Endodermal cell (in vitro differentiated cells): ENCODE measurements at regions not wholly inside any gene's neighbourhood (a gene's known extent, or its start where the extent isn't known, plus 50 kb on each side); places are given as distances from the start of the nearest gene placed in this dataset.

Source experiments
- DNase-seq: peaks from one replicate; pipeline ENCODE4 v3.0.0-alpha.2; 2017
- H3K27ac ChIP-seq: 2 replicates; pipeline ENCODE4 v1.5.1; 2013; ENCODE audit warnings: mild to moderate bottlenecking, low read depth, low read length, moderate library complexity
- H3K27me3 ChIP-seq: 2 replicates; pipeline ENCODE4 v1.6.1; 2013; ENCODE audit warnings: mild to moderate bottlenecking, low read length, moderate library complexity; ENCODE audit not compliant: insufficient read depth, control insufficient read depth, poor library complexity, severe bottlenecking
- H3K36me3 ChIP-seq: 2 replicates; pipeline ENCODE4 v1.7.0; 2013; ENCODE audit warnings: mild to moderate bottlenecking, low read length, moderate library complexity; ENCODE audit not compliant: control insufficient read depth, insufficient read depth
- H3K4me1 ChIP-seq: one replicate; pipeline ENCODE4 v1.7.0; 2013; ENCODE audit warnings: low read length; ENCODE audit not compliant: control insufficient read depth, insufficient read depth
- H3K4me3 ChIP-seq: 2 replicates; pipeline ENCODE4 v1.5.1; 2013; ENCODE audit warnings: mild to moderate bottlenecking, low read length, moderate library complexity
- H3K9ac ChIP-seq: 2 replicates; pipeline ENCODE4 v1.6.1; 2013; ENCODE audit warnings: mild to moderate bottlenecking, low read length, moderate library complexity; ENCODE audit not compliant: poor library complexity, severe bottlenecking; ENCODE audit errors: extremely low read depth
- H3K9me3 ChIP-seq: 2 replicates; pipeline ENCODE4 v1.6.1; 2013; ENCODE audit warnings: mild to moderate bottlenecking, low read length, moderate library complexity; ENCODE audit not compliant: control insufficient read depth
- H3K27ac Mint-ChIP-seq: 2 replicates; pipeline ENCODE4 v1.8.0; 2020; ENCODE audit warnings: mixed read lengths
- H3K27me3 Mint-ChIP-seq: 2 replicates; pipeline ENCODE4 v1.8.0; 2021; ENCODE audit warnings: mild to moderate bottlenecking, mixed read lengths; ENCODE audit not compliant: insufficient read depth
- H3K36me3 Mint-ChIP-seq: 2 replicates; pipeline ENCODE4 v1.8.0; 2020; ENCODE audit warnings: low read depth, mixed read lengths
- H3K4me1 Mint-ChIP-seq: 2 replicates; pipeline ENCODE4 v1.8.0; 2020; ENCODE audit warnings: mixed read lengths
- H3K4me3 Mint-ChIP-seq: 2 replicates; pipeline ENCODE4 v1.8.0; 2020; ENCODE audit warnings: mild to moderate bottlenecking, moderate library complexity, mixed read lengths
- H3K9me3 Mint-ChIP-seq: 2 replicates; pipeline ENCODE4 v1.8.0; 2020; ENCODE audit warnings: mild to moderate bottlenecking, mixed read lengths
- CTCF ChIP-seq: fragments of 200-600 bp; sonication (generic); conservative IDR thresholded peaks from 2 replicates; pipeline ENCODE4 v1.5.0; 2021; ENCODE audit warnings: antibody characterized with exemption, mild to moderate bottlenecking
- WGBS, 2 experiments: methylation state at CpG; one replicate each; pipeline versions ENCODE4 v1.1.5 to v1.1.7; 2013; ENCODE audit warnings: missing lambda C conversion rate in 2 of 2, mixed read lengths in 1 of 2; ENCODE audit not compliant: insufficient coverage in 1 of 2, insufficient read length in 1 of 2; 5-methylcytosine and 5-hydroxymethylcytosine counted together

DNA sequence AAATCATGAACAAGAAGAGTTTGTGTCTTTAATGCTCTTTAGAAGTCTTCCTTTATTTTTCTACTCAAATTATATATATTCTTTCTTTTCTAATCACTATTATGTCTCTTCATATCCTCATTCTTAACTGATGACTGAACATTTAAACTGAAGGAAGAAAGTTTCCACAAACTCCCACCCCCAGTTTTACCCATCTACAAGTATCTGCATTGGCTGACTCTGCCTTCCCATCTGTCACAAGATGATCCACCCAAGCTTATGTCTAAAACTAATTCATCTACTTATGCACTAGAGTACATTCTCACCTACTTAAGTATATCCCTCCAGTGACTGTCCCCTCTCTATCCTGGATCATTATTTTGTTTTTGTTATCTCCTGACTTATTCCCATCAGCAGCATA is 344.5 kb downstream of the PRR16 start:
- Histone ChIP-seq H3K27ac (no peak overlapping the region), H3K27me3 (no peaks in the 10 kb centered on the region), H3K4me3 (no peak overlapping the region), H3K9me3 (no peaks in the 10 kb centered on the region), H3K36me3 (no peaks in the 10 kb centered on the region), H3K4me1 (no peaks in the 10 kb centered on the region), H3K9ac (no peak overlapping the region)
- Mint-ChIP-seq H3K27ac (no peak overlapping the region), H3K9me3 (no peaks in the 10 kb centered on the region), H3K4me1 (peaks cover 9% of the 10 kb centered on the region), H3K27me3 (no peaks in the 10 kb centered on the region), H3K36me3 (no peaks in the 10 kb centered on the region), H3K4me3 (no peak overlapping the region)
- DNase-seq = no peak
- TF ChIP-seq CTCF = no peak

- Histone ChIP-seq H3K27me3 (no peaks in the 10 kb centered on the region), H3K9ac (no peak overlapping the region), H3K4me1 (no peaks in the 10 kb centered on the region), H3K36me3 (no peaks in the 10 kb centered on the region), H3K4me3 (no peak overlapping the region), H3K9me3 (peaks cover 6% of the 10 kb centered on the region), H3K27ac (no peak overlapping the region)
- Mint-ChIP-seq H3K4me1 (no peaks in the 10 kb centered on the region), H3K27ac (no peak overlapping the region), H3K9me3 (no peaks in the 10 kb centered on the region), H3K36me3 (no peaks in the 10 kb centered on the region), H3K27me3 (no peaks in the 10 kb centered on the region), H3K4me3 (no peak overlapping the region)
- WGBS, 2 experiments = 94% methylated on average over 2 of the region's 2 CpGs; no CpG with 5 or more reads in 1 of the 2 experiments
- DNase-seq = no peak
- no peak for TF ChIP-seq CTCF
Measured at GRCh38 chr5:120813551-120813950, 349.5 kb downstream of the PRR16 start.

- Mint-ChIP-seq H3K4me3 (no peak overlapping the region), H3K27me3 (no peaks in the 10 kb centered on the region), H3K27ac (no peak overlapping the region), H3K36me3 (no peaks in the 10 kb centered on the region), H3K9me3 (no peaks in the 10 kb centered on the region), H3K4me1 (no peaks in the 10 kb centered on the region)
- H3K9me3 ChIP-seq = peaks cover 6% of the 10 kb centered on the region
- no peaks in the 10 kb centered on the region for H3K27me3 ChIP-seq
- H3K36me3 ChIP-seq = no peaks in the 10 kb centered on the region
- 88 to 92% methylated on average over 8 to 12 of the region's 12 CpGs for WGBS, 2 experiments
- no peak overlapping the region for H3K27ac ChIP-seq
- peak; percentile 83 for TF ChIP-seq CTCF
- peak; percentile 66 for DNase-seq
- H3K4me1 ChIP-seq = no peaks in the 10 kb centered on the region
- H3K4me3 ChIP-seq = no peak overlapping the region
- no peak overlapping the region for H3K9ac ChIP-seq
Measured at GRCh38 chr5:120817044-120817985, 353.2 kb downstream of the PRR16 start.
